H1 (cell line): ENCODE measurements at regions not wholly inside any gene's neighbourhood (a gene's known extent, or its start where the extent isn't known, plus 50 kb on each side); places are given as distances from the start of the nearest gene placed in this dataset.

Experiments used
- CTCF ChIA-PET: fragments of 300-600 bp; sonication (Branson Sonifier 250); formaldehyde crosslinking; loops from one replicate; lab custom pipeline; 2021; ENCODE audit not compliant: partially characterized antibody; lab: Charles Lee
- POLR2A ChIA-PET: fragments of 300-600 bp; sonication (Branson Sonifier 250); formaldehyde crosslinking; loops from one replicate; lab custom pipeline; 2021; ENCODE audit warnings: inconsistent platforms; ENCODE audit not compliant: partially characterized antibody; lab: Charles Lee
- DNase-seq, 2 experiments: peaks; one replicate each; pipeline versions ENCODE4 v3.0.0 to v3.0.0-alpha.2; 2010 to 2022; ENCODE audit warnings: low spot score in 2 of 2, low read depth in 1 of 2, mixed read lengths in 1 of 2
- FAIRE-seq: peaks from 2 replicates; lab custom pipeline; 2011; peaks lifted over from hg19 to GRCh38; lab: Jason Lieb, UNC
- H2AFZ ChIP-seq: 2 replicates; pipeline ENCODE4 v1.8.1; 2012; ENCODE audit warnings: low read length, inconsistent platforms
- H2AK5ac ChIP-seq: 2 replicates; pipeline ENCODE4 v1.6.1; 2013; ENCODE audit warnings: low read depth, low read length
- H2BK120ac ChIP-seq: replicated peaks from 2 replicates; pipeline ENCODE3; 2013; ENCODE audit warnings: low read depth, low read length, inconsistent platforms
- H2BK12ac ChIP-seq: 2 replicates; pipeline ENCODE4 v1.6.1; 2013; ENCODE audit warnings: low read depth, low read length
- H2BK15ac ChIP-seq: 2 replicates; pipeline ENCODE4 v1.6.1; 2013; ENCODE audit warnings: low read length
- H2BK20ac ChIP-seq: 2 replicates; pipeline ENCODE4 v1.6.1; 2013; ENCODE audit warnings: low read length
- H2BK5ac ChIP-seq: 2 replicates; pipeline ENCODE4 v1.6.1; 2013; ENCODE audit warnings: low read depth, low read length
- H3K14ac ChIP-seq: 2 replicates; pipeline ENCODE4 v1.6.1; 2013; ENCODE audit warnings: inconsistent platforms; ENCODE audit not compliant: insufficient read length
- H3K18ac ChIP-seq: 2 replicates; pipeline ENCODE4 v1.6.1; 2013; ENCODE audit warnings: low read length; ENCODE audit errors: extremely low read depth
- H3K23ac ChIP-seq: 2 replicates; pipeline ENCODE4 v1.6.1; 2013; ENCODE audit warnings: inconsistent platforms; ENCODE audit not compliant: insufficient read length
- H3K23me2 ChIP-seq: 2 replicates; pipeline ENCODE4 v1.6.1; 2013; ENCODE audit warnings: low read depth, low read length
- H3K27ac ChIP-seq: 2 replicates; pipeline ENCODE4 v1.6.1; 2011; ENCODE audit warnings: low read depth, low read length, inconsistent platforms
- H3K27me3 ChIP-seq, 4 experiments: replicated peaks in 1 of 4; 1 replicate in 1 of 4; 2 replicates in 3 of 4; pipeline versions ENCODE4 v1.6.1 to v1.8.1; 2011 to 2013; ENCODE audit warnings: low read length in 3 of 4, mild to moderate bottlenecking in 3 of 4, inconsistent platforms in 2 of 4, mixed read lengths in 2 of 4, moderate library complexity in 1 of 4; ENCODE audit not compliant: control insufficient read depth in 3 of 4, insufficient read depth in 3 of 4; ENCODE audit errors: extremely low read depth in 1 of 4
- H3K36me3 ChIP-seq, 4 experiments: 2 replicates each; pipeline versions ENCODE4 v1.6.1 to v1.8.1; 2011 to 2013; ENCODE audit warnings: mild to moderate bottlenecking in 4 of 4, low read length in 3 of 4, moderate library complexity in 2 of 4, control low read depth in 1 of 4, inconsistent platforms in 1 of 4; ENCODE audit not compliant: insufficient read depth in 4 of 4, control insufficient read depth in 2 of 4
- H3K4ac ChIP-seq: replicated peaks from 2 replicates; pipeline ENCODE3; 2013; ENCODE audit warnings: low read length, low read depth, mixed read lengths, inconsistent platforms; ENCODE audit not compliant: insufficient read length
- H3K4me1 ChIP-seq, 4 experiments: replicated peaks in 1 of 4; 1 replicate in 1 of 4; 2 replicates in 3 of 4; pipeline versions ENCODE4 v1.6.1 to v1.8.1; 2011 to 2013; ENCODE audit warnings: low read length in 3 of 4, inconsistent platforms in 2 of 4, mixed read lengths in 1 of 4; ENCODE audit not compliant: insufficient read depth in 4 of 4, control insufficient read depth in 3 of 4
- H3K4me2 ChIP-seq, 2 experiments: 2 replicates each; pipeline versions ENCODE4 v1.6.1 to v1.8.1; 2011 to 2013; ENCODE audit warnings: low read depth in 2 of 2, low read length in 2 of 2, control low read depth in 1 of 2, inconsistent platforms in 1 of 2, mild to moderate bottlenecking in 1 of 2; ENCODE audit not compliant: insufficient read depth in 1 of 2
- H3K4me3 ChIP-seq, 4 experiments: fragments of 200-600, 300-600 bp in 1 of 4; sonication (generic), shearing (Covaris generic), sonication (Bioruptor Twin) in 1 of 4; 2 replicates each; pipeline versions ENCODE4 v1.5.1 to v1.8.1; 2011 to 2016; ENCODE audit warnings: low read length in 4 of 4, low read depth in 3 of 4, control low read depth in 2 of 4, inconsistent platforms in 2 of 4, mild to moderate bottlenecking in 2 of 4, mixed read lengths in 1 of 4, moderate library complexity in 1 of 4; ENCODE audit not compliant: insufficient read depth in 2 of 4; ENCODE audit errors: extremely low read depth in 1 of 4
- H3K56ac ChIP-seq: replicated peaks from 2 replicates; pipeline ENCODE3; 2013; ENCODE audit warnings: low read depth, mild to moderate bottlenecking, mixed read lengths, low read length, inconsistent platforms; ENCODE audit not compliant: insufficient read length
- H3K79me1 ChIP-seq: 2 replicates; pipeline ENCODE4 v1.6.1; 2013; ENCODE audit warnings: low read depth, low read length, control low read depth
- H3K79me2 ChIP-seq, 2 experiments: 2 replicates each; pipeline versions ENCODE4 v1.6.1 to v1.8.1; 2012 to 2013; ENCODE audit warnings: low read length in 2 of 2, mild to moderate bottlenecking in 2 of 2, inconsistent platforms in 1 of 2; ENCODE audit not compliant: insufficient read depth in 2 of 2, control insufficient read depth in 1 of 2
- H3K9ac ChIP-seq, 4 experiments: replicated peaks in 1 of 4; 1 replicate in 1 of 4; 2 replicates in 3 of 4; pipeline versions ENCODE4 v1.6.1 to v1.8.1; 2011 to 2013; ENCODE audit warnings: low read depth in 3 of 4, low read length in 3 of 4, control low read depth in 2 of 4, mild to moderate bottlenecking in 2 of 4, moderate library complexity in 2 of 4, inconsistent platforms in 1 of 4; ENCODE audit errors: extremely low read depth in 1 of 4
- H3K9me3 ChIP-seq, 2 experiments: 2 replicates each; pipeline versions ENCODE4 v1.6.1 to v1.8.1; 2012 to 2013; ENCODE audit warnings: mild to moderate bottlenecking in 2 of 2, moderate library complexity in 2 of 2, control low read depth in 1 of 2, inconsistent platforms in 1 of 2, low read depth in 1 of 2, low read length in 1 of 2, mixed read lengths in 1 of 2; ENCODE audit not compliant: insufficient read depth in 2 of 2
- H4K20me1 ChIP-seq, 2 experiments: replicated peaks in 1 of 2; 2 replicates each; pipeline versions ENCODE3 to v1.8.1; 2011 to 2013; ENCODE audit warnings: inconsistent platforms in 2 of 2, low read length in 2 of 2, mild to moderate bottlenecking in 1 of 2; ENCODE audit not compliant: insufficient read depth in 2 of 2, control insufficient read depth in 1 of 2
- H4K5ac ChIP-seq: 2 replicates; pipeline ENCODE4 v1.6.1; 2013; ENCODE audit warnings: low read length, low read depth, mixed read lengths, inconsistent platforms; ENCODE audit not compliant: insufficient read length
- H4K8ac ChIP-seq: 2 replicates; pipeline ENCODE4 v1.8.0; 2013; ENCODE audit warnings: mild to moderate bottlenecking, moderate library complexity, low read length, inconsistent platforms; ENCODE audit not compliant: insufficient read depth; ENCODE audit errors: extremely low read depth
- H4K91ac ChIP-seq: replicated peaks from 2 replicates; pipeline ENCODE3; 2013; ENCODE audit warnings: low read length, mixed read lengths, inconsistent platforms; ENCODE audit not compliant: insufficient read length
- CHD2 ChIP-seq: IDR thresholded peaks from 2 replicates; pipeline ENCODE4 v1.6.1; 2012; ENCODE audit warnings: low read length, improper control_type of control experiment
- GABPA ChIP-seq: IDR thresholded peaks from 2 replicates; pipeline ENCODE4 v1.6.1; 2011; ENCODE audit warnings: mild to moderate bottlenecking, low read length, moderate library complexity, borderline replicate concordance; ENCODE audit not compliant: insufficient read depth
- KDM4A ChIP-seq: IDR thresholded peaks from one replicate; pipeline ENCODE4 v1.7.1; 2012; ENCODE audit warnings: low read depth, mild to moderate bottlenecking, moderate library complexity, low read length, inconsistent platforms; ENCODE audit not compliant: severe bottlenecking
- NANOG ChIP-seq: IDR thresholded peaks from 2 replicates; pipeline ENCODE4 v1.6.1; 2011; ENCODE audit warnings: low read length, low read depth, mild to moderate bottlenecking, inconsistent platforms; ENCODE audit not compliant: insufficient read depth, poor library complexity, severe bottlenecking
- RXRA ChIP-seq: IDR thresholded peaks from 2 replicates; pipeline ENCODE4 v1.6.1; 2011; ENCODE audit warnings: low read depth, mild to moderate bottlenecking, low read length, moderate library complexity; ENCODE audit not compliant: insufficient read depth
- SP4 ChIP-seq: IDR thresholded peaks from 2 replicates; pipeline ENCODE4 v1.6.1; 2012; ENCODE audit warnings: low read length, inconsistent platforms
- TAF7 ChIP-seq: optimal IDR thresholded peaks from 2 replicates; pipeline ENCODE3; 2011; ENCODE audit warnings: low read depth, mild to moderate bottlenecking, inconsistent platforms, low read length, moderate library complexity, borderline replicate concordance
- TBP ChIP-seq: IDR thresholded peaks from 2 replicates; pipeline ENCODE4 v1.6.1; 2011; ENCODE audit warnings: low read depth, low read length, improper control_type of control experiment
- USF2 ChIP-seq: IDR thresholded peaks from 2 replicates; pipeline ENCODE4 v1.6.1; 2011; ENCODE audit warnings: low read length, improper control_type of control experiment
- YY1 ChIP-seq: IDR thresholded peaks from 2 replicates; pipeline ENCODE4 v1.6.1; 2011; ENCODE audit warnings: low read depth, mild to moderate bottlenecking, low read length
- WGBS, 2 experiments: shearing (Covaris generic) in 1 of 2; methylation state at CpG; one replicate each; pipeline versions ENCODE4 v1.1.6 to v1.1.7; 2013 to 2015; ENCODE audit warnings: low lambda C conversion rate in 2 of 2, mixed read lengths in 2 of 2, inconsistent platforms in 1 of 2, low coverage in 1 of 2, missing lambda C conversion rate in 1 of 2; ENCODE audit not compliant: insufficient replicate concordance in 2 of 2, insufficient coverage in 1 of 2, insufficient read length in 1 of 2; ENCODE audit errors: extremely low coverage in 1 of 2, missing lambda C conversion rate in 1 of 2; 5-methylcytosine and 5-hydroxymethylcytosine counted together
- TF ChIP-seq, protein P1 (sequence below): IDR thresholded peaks from 2 replicates; pipeline ENCODE4 v1.6.1; 2012; ENCODE audit warnings: inconsistent platforms
- TF ChIP-seq, protein P2 (sequence below): IDR thresholded peaks from 2 replicates; pipeline ENCODE4 v1.6.1; 2012; ENCODE audit warnings: low read length, inconsistent platforms

GRCh38 chr6:6436946-6437345 is 116.5 kb upstream of the F13A1 start:
- H2BK20ac ChIP-seq = no peak overlapping the region
- H3K9ac ChIP-seq = no peak overlapping the region
- H3K18ac ChIP-seq = no peak overlapping the region
- no peaks in the 10 kb centered on the region for H3K36me3 ChIP-seq
- no peak overlapping the region for H4K8ac ChIP-seq
- no peaks in the 10 kb centered on the region for H3K27me3 ChIP-seq
- H3K23me2 ChIP-seq = no peaks in the 10 kb centered on the region
- no peak overlapping the region for H2AK5ac ChIP-seq
- H3K4me2 ChIP-seq = no peak overlapping the region
- H3K56ac ChIP-seq = no peak overlapping the region
- H3K4me3 ChIP-seq = no peak overlapping the region
- H4K5ac ChIP-seq = no peak overlapping the region
- whole genome bisulfite sequencing, 2 experiments = 91% methylated on average over 3 of the region's 3 CpGs; no CpG with 5 or more reads in 1 of the 2 experiments
- no peak overlapping the region for H2BK120ac ChIP-seq
- no peak overlapping the region for H4K91ac ChIP-seq
- H2AFZ ChIP-seq = no peak overlapping the region
- no peak overlapping the region for H2BK12ac ChIP-seq
- H3K4ac ChIP-seq = no peak overlapping the region
- POLR2A ChIA-PET = no interaction called here
- H3K14ac ChIP-seq = no peak overlapping the region
- no peaks in the 10 kb centered on the region for H4K20me1 ChIP-seq
- H3K79me2 ChIP-seq = no peaks in the 10 kb centered on the region
- no peaks in the 10 kb centered on the region for H3K9me3 ChIP-seq
- no peak overlapping the region for H2BK15ac ChIP-seq
- H3K79me1 ChIP-seq = no peaks in the 10 kb centered on the region
- H2BK5ac ChIP-seq = no peak overlapping the region
- H3K27ac ChIP-seq = no peak overlapping the region
- DNase-seq = no peak
- CTCF ChIA-PET = no interaction called here
- no peaks in the 10 kb centered on the region for H3K4me1 ChIP-seq
- FAIRE-seq = no peak
- no peak overlapping the region for H3K23ac ChIP-seq
- TF ChIP-seq TBP = no peak
- TF ChIP-seq KDM4A = no peak
- no peak for TF ChIP-seq NANOG
- TF ChIP-seq RXRA = no peak
- no peak for TF ChIP-seq CHD2
- TF ChIP-seq GABPA = no peak
- TF ChIP-seq, protein P1, sequence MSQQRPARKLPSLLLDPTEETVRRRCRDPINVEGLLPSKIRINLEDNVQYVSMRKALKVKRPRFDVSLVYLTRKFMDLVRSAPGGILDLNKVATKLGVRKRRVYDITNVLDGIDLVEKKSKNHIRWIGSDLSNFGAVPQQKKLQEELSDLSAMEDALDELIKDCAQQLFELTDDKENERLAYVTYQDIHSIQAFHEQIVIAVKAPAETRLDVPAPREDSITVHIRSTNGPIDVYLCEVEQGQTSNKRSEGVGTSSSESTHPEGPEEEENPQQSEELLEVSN = no peak
- TF ChIP-seq, protein P2, sequence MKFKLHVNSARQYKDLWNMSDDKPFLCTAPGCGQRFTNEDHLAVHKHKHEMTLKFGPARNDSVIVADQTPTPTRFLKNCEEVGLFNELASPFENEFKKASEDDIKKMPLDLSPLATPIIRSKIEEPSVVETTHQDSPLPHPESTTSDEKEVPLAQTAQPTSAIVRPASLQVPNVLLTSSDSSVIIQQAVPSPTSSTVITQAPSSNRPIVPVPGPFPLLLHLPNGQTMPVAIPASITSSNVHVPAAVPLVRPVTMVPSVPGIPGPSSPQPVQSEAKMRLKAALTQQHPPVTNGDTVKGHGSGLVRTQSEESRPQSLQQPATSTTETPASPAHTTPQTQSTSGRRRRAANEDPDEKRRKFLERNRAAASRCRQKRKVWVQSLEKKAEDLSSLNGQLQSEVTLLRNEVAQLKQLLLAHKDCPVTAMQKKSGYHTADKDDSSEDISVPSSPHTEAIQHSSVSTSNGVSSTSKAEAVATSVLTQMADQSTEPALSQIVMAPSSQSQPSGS = no peak
- TF ChIP-seq USF2 = no peak
- TF ChIP-seq TAF7 = no peak
- TF ChIP-seq YY1 = no peak
- TF ChIP-seq SP4 = no peak
